ENCODE measurements at regions not wholly inside any gene's neighbourhood (a gene's known extent, or its start where the extent isn't known, plus 50 kb on each side); places are given as distances from the start of the nearest gene placed in this dataset.

- TF ChIP-seq CTCF (IDR thresholded peaks at IDR 0.05; ENCODE audit: poor library complexity) (no peak), EZH2 (IDR thresholded peaks at IDR 0.05; ENCODE audit: borderline replicate concordance) (no peak)
Observed at GRCh38 chr2:154603682-154604081, 94.8 kb upstream of the KCNJ3 start.

All from hepatocyte (in vitro differentiated cells).